ENCODE measurements at regions not wholly inside any gene's neighbourhood (a gene's known extent, or its start where the extent isn't known, plus 50 kb on each side); places are given as distances from the start of the nearest gene placed in this dataset.
A peak's percentile ranks its signal among the peaks of the same experiment; 100 is the strongest.

- Histone ChIP-seq H3K36me3 (no peaks in the 10 kb centered on the region), H3K9me3 (ENCODE audit: low read depth) (no peaks in the 10 kb centered on the region), H3K27me3 (no peaks in the 10 kb centered on the region), H3K27ac (no peak overlapping the region), H2AFZ (replicated peaks) (no peak overlapping the region), H3K4me1 (peaks cover 28% of the 10 kb centered on the region), H3K79me2 (ENCODE audit: low read depth) (no peaks in the 10 kb centered on the region), H3K4me3 (no peak overlapping the region), H3K9ac (no peak overlapping the region), H4K20me1 (ENCODE audit: low read depth) (no peaks in the 10 kb centered on the region), H3F3A (ENCODE audit: low read depth) (peaks cover 26% of the 10 kb centered on the region), H3K4me2 (no peak overlapping the region)
- peak; percentile 18 for DNase-seq (ENCODE audit: low spot score)
- Mint-ChIP-seq H3K36me3 (peaks cover 2% of the 10 kb centered on the region), H3K27ac (no peak overlapping the region), H3K27me3 (ENCODE audit: insufficient read depth, low read depth) (peaks cover 12% of the 10 kb centered on the region), H3K4me3 (no peak overlapping the region), H3K4me1 (peaks cover 44% of the 10 kb centered on the region), H3K9me3 (peaks cover 2% of the 10 kb centered on the region)
- no peak for TF ChIP-seq EZH2 (IDR thresholded peaks at IDR 0.05)
- TF ChIP-seq, protein P1, sequence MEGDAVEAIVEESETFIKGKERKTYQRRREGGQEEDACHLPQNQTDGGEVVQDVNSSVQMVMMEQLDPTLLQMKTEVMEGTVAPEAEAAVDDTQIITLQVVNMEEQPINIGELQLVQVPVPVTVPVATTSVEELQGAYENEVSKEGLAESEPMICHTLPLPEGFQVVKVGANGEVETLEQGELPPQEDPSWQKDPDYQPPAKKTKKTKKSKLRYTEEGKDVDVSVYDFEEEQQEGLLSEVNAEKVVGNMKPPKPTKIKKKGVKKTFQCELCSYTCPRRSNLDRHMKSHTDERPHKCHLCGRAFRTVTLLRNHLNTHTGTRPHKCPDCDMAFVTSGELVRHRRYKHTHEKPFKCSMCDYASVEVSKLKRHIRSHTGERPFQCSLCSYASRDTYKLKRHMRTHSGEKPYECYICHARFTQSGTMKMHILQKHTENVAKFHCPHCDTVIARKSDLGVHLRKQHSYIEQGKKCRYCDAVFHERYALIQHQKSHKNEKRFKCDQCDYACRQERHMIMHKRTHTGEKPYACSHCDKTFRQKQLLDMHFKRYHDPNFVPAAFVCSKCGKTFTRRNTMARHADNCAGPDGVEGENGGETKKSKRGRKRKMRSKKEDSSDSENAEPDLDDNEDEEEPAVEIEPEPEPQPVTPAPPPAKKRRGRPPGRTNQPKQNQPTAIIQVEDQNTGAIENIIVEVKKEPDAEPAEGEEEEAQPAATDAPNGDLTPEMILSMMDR (IDR thresholded peaks at IDR 0.05) = peak; percentile 42
These were observed 122.9 kb upstream of the LIPC start for GRCh38 chr15:58308742-58309355.

DNA sequence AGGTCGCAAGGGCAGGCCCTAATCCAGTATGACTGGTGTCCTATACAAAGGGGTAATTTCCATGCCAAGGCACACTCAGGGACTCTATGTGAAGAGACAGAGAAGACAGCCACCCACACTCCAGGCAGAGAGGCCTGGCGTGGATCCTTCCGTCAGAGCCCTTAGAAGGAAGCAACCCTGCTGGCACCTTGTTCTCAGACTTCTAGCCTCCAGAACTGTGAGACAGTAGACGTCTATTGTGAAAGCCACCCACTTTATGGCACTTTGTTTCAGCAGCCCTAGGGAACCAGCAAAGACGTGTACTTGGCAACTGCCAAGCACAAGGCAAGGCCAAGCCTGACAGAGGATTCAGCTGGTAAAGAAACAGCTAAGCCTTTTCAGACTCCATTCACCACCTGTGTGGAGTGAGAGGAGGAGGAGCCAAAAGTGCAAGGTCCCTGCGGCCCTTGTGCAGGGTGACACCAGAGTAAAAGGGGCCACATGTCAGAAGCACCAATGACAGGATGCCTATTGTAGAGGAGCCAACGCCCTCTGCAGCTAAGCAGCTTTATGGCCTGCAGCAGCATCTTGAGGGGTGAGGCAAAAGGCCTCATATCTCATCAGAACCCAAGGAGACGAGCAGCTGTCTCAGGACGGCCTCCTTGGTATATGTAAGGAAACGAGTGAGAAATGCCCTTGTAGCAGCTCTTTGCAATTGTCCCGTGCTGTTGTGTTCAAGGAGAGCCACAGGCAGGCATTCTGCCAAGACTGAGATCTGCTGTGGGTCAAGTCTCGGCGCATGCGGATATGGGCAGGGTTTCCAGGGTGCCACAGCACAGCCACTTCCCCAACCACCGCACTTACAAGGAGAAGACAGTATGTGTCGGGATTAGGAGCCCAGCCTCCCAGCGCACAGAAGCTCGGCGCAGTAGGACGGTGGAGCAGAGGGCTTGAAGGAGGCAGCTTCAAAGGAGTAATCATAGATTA is 121.5 kb upstream of the LIPC start:
- Histone ChIP-seq H3K79me2 (ENCODE audit: low read depth) (no peaks in the 10 kb centered on the region), H3K4me1 (peaks cover 28% of the 10 kb centered on the region), H3K27me3 (no peaks in the 10 kb centered on the region), H3K9ac (no peak overlapping the region), H3K4me2 (no peak overlapping the region), H3K9me3 (ENCODE audit: low read depth) (no peaks in the 10 kb centered on the region), H3F3A (ENCODE audit: low read depth) (peaks cover 26% of the 10 kb centered on the region), H3K36me3 (no peaks in the 10 kb centered on the region), H3K27ac (no peak overlapping the region), H3K4me3 (no peak overlapping the region), H2AFZ (replicated peaks) (no peak overlapping the region), H4K20me1 (ENCODE audit: low read depth) (no peaks in the 10 kb centered on the region)
- Mint-ChIP-seq H3K36me3 (no peaks in the 10 kb centered on the region), H3K4me3 (no peak overlapping the region), H3K27ac (peak overlapping the region; percentile 90), H3K27me3 (ENCODE audit: insufficient read depth, low read depth) (peaks cover 14% of the 10 kb centered on the region), H3K4me1 (peaks cover 41% of the 10 kb centered on the region), H3K9me3 (peaks cover 2% of the 10 kb centered on the region)
- TF ChIP-seq EZH2 (IDR thresholded peaks at IDR 0.05) (no peak), EZH2phosphoT487 (IDR thresholded peaks at IDR 0.05) (no peak)
- TF ChIP-seq, protein P1 (IDR thresholded peaks at IDR 0.05) = no peak
- DNase-seq (ENCODE audit: low spot score) = no peak

DNA sequence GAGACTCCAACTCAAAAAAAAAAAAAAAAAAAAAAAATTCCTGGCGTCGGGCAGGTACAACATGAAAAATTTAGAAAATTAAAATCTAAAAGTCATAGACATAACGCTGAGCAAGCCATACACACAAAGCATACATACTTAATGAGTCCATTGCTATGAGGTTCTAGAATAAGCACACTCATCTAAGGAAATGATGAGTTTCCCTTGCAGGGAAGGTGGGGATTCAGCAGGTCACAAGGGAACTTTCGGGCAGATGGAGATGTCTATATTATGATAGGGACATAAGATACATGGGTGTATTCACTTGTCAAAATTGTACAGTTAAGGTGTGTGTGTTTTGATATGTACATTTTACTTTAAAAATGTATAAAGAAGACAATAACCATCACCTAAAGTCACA is 120.2 kb upstream of the LIPC start:
- Histone ChIP-seq H3K27ac (no peak overlapping the region), H3K79me2 (ENCODE audit: low read depth) (no peaks in the 10 kb centered on the region), H3K4me1 (peaks cover 22% of the 10 kb centered on the region), H4K20me1 (ENCODE audit: low read depth) (no peaks in the 10 kb centered on the region), H2AFZ (replicated peaks) (no peak overlapping the region), H3K4me3 (no peak overlapping the region), H3K36me3 (no peaks in the 10 kb centered on the region), H3K4me2 (no peak overlapping the region), H3K9ac (no peak overlapping the region), H3F3A (ENCODE audit: low read depth) (peaks cover 21% of the 10 kb centered on the region), H3K27me3 (no peaks in the 10 kb centered on the region), H3K9me3 (ENCODE audit: low read depth) (no peaks in the 10 kb centered on the region)
- H3K9me3 Mint-ChIP-seq = peaks cover 2% of the 10 kb centered on the region
- peaks cover 12% of the 10 kb centered on the region for H3K27me3 Mint-ChIP-seq (ENCODE audit: insufficient read depth, low read depth)
- no peak overlapping the region for H3K4me3 Mint-ChIP-seq
- H3K4me1 Mint-ChIP-seq = peaks cover 32% of the 10 kb centered on the region
- no peaks in the 10 kb centered on the region for H3K36me3 Mint-ChIP-seq
- TF ChIP-seq EZH2phosphoT487 (IDR thresholded peaks at IDR 0.05) = no peak
- TF ChIP-seq EZH2 (IDR thresholded peaks at IDR 0.05) = no peak
- TF ChIP-seq, protein P1 (IDR thresholded peaks at IDR 0.05) = no peak
- DNase-seq (ENCODE audit: low spot score) = no peak
- no peak overlapping the region for H3K27ac Mint-ChIP-seq

All from neural progenitor cell (in vitro differentiated cells).